MM.1S (cell line): ENCODE measurements at regions not wholly inside any gene's neighbourhood (a gene's known extent, or its start where the extent isn't known, plus 50 kb on each side); places are given as distances from the start of the nearest gene placed in this dataset.
"Not testable (repeated sequence)": the region's sequence is repeated elsewhere in the genome, so short reads cannot be mapped to it uniquely, and the experiment has no call there.

Source experiments
- DNase-seq: peaks from one replicate; pipeline ENCODE4 v3.0.0-alpha.2; 2015
- H2AFZ ChIP-seq: fragments of 300-600 bp; sonication (generic); 2 replicates; pipeline ENCODE4 v1.6.0; 2016; ENCODE audit warnings: antibody characterized with exemption, low read length
- H3F3A ChIP-seq: fragments of 300-600 bp; sonication (generic); 2 replicates; pipeline ENCODE4 v1.6.1; 2016; ENCODE audit warnings: mild to moderate bottlenecking, antibody characterized with exemption, low read length, moderate library complexity, mixed read lengths; ENCODE audit not compliant: insufficient read depth
- H3K27ac ChIP-seq: fragments of 300-600 bp; sonication (generic); 2 replicates; pipeline ENCODE4 v1.5.1; 2016; ENCODE audit warnings: mild to moderate bottlenecking, low read length
- H3K27me3 ChIP-seq: fragments of 300-600 bp; sonication (generic); replicated peaks from 2 replicates; pipeline ENCODE4 v1.6.0; 2016; ENCODE audit warnings: low read length; ENCODE audit not compliant: insufficient read depth
- H3K36me3 ChIP-seq: fragments of 300-600 bp; sonication (generic); replicated peaks from 2 replicates; pipeline ENCODE4 v1.6.1; 2016; ENCODE audit warnings: mild to moderate bottlenecking, low read length, mixed read lengths; ENCODE audit not compliant: insufficient read depth
- H3K4me1 ChIP-seq: fragments of 300-600 bp; sonication (generic); 2 replicates; pipeline ENCODE4 v1.6.1; 2016; ENCODE audit warnings: low read length, mixed read lengths
- H3K4me2 ChIP-seq: fragments of 300-600 bp; sonication (generic); 2 replicates; pipeline ENCODE4 v1.6.0; 2016; ENCODE audit warnings: low read depth, low read length
- H3K4me3 ChIP-seq: fragments of 300-600 bp; sonication (generic); 2 replicates; pipeline ENCODE4 v1.5.1; 2016; ENCODE audit warnings: low read length, mixed read lengths
- H3K79me2 ChIP-seq: fragments of 300-600 bp; sonication (generic); 2 replicates; pipeline ENCODE4 v1.6.1; 2016; ENCODE audit warnings: mixed run types, low read length, mixed read lengths
- H3K9ac ChIP-seq: fragments of 300-600 bp; sonication (generic); 2 replicates; pipeline ENCODE4 v1.6.1; 2016; ENCODE audit warnings: low read length, mixed read lengths
- H3K9me2 ChIP-seq: fragments of 300-600 bp; sonication (generic); replicated peaks from 2 replicates; pipeline ENCODE4 v1.6.1; 2016; ENCODE audit warnings: mild to moderate bottlenecking, low read length, mixed read lengths; ENCODE audit not compliant: insufficient read depth
- H3K9me3 ChIP-seq: fragments of 300-600 bp; sonication (generic); replicated peaks from 2 replicates; pipeline ENCODE4 v1.6.1; 2016; ENCODE audit warnings: mild to moderate bottlenecking, low read length, mixed read lengths; ENCODE audit not compliant: insufficient read depth
- H4K20me1 ChIP-seq: fragments of 300-600 bp; sonication (generic); 2 replicates; pipeline ENCODE4 v1.6.1; 2016; ENCODE audit warnings: mild to moderate bottlenecking, low read length, moderate library complexity, mixed read lengths; ENCODE audit not compliant: insufficient read depth
- EZH2 ChIP-seq: fragments of 300-600 bp; sonication (generic); optimal IDR thresholded peaks from 2 replicates; pipeline ENCODE3; 2017; ENCODE audit warnings: low read depth, mild to moderate bottlenecking, antibody characterized with exemption, low read length, mixed read lengths
- EZH2phosphoT487 ChIP-seq: fragments of 300-600 bp; sonication (generic); IDR thresholded peaks from 2 replicates; pipeline ENCODE4 v1.6.1; 2018; ENCODE audit warnings: antibody characterized with exemption, low read length
- TF ChIP-seq, protein P1 (sequence below): fragments of 300-600 bp; sonication (generic); IDR thresholded peaks from 2 replicates; pipeline ENCODE4 v1.5.1; 2016; ENCODE audit warnings: antibody characterized with exemption, low read length, mixed read lengths

DNA sequence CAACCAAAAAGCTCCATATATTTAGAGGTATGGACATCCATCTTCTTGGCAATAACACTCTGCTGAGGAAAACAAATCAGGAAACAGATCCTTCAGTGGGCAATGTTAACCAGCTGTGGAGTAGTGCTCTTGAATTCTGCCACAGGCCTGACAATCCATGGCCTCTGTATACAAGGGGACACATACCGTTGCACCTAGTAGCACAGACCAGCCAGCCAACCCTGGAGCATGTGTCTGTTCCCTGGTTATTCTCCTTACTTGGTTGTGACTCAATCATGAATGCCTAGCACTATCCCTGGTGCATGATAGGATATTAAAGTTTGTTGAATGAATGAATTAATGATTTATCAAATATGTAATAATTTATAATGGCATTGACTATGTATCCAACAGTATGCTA, 261.4 kb upstream of the MGAT5 start:
- Histone ChIP-seq H3K4me3 (no peak overlapping the region), H3K4me2 (no peak overlapping the region), H3K36me3 (no peaks in the 10 kb centered on the region), H4K20me1 (no peaks in the 10 kb centered on the region), H3F3A (no peaks in the 10 kb centered on the region), H3K4me1 (no peaks in the 10 kb centered on the region), H3K79me2 (no peaks in the 10 kb centered on the region), H3K9me2 (no peaks in the 10 kb centered on the region), H3K9ac (no peak overlapping the region), H2AFZ (no peak overlapping the region), H3K9me3 (no peaks in the 10 kb centered on the region), H3K27ac (no peak overlapping the region), H3K27me3 (no peaks in the 10 kb centered on the region)
- TF ChIP-seq EZH2phosphoT487 (no peak), EZH2 (no peak)
- TF ChIP-seq, protein P1, sequence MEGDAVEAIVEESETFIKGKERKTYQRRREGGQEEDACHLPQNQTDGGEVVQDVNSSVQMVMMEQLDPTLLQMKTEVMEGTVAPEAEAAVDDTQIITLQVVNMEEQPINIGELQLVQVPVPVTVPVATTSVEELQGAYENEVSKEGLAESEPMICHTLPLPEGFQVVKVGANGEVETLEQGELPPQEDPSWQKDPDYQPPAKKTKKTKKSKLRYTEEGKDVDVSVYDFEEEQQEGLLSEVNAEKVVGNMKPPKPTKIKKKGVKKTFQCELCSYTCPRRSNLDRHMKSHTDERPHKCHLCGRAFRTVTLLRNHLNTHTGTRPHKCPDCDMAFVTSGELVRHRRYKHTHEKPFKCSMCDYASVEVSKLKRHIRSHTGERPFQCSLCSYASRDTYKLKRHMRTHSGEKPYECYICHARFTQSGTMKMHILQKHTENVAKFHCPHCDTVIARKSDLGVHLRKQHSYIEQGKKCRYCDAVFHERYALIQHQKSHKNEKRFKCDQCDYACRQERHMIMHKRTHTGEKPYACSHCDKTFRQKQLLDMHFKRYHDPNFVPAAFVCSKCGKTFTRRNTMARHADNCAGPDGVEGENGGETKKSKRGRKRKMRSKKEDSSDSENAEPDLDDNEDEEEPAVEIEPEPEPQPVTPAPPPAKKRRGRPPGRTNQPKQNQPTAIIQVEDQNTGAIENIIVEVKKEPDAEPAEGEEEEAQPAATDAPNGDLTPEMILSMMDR, result no peak
- no peak for DNase-seq

DNA sequence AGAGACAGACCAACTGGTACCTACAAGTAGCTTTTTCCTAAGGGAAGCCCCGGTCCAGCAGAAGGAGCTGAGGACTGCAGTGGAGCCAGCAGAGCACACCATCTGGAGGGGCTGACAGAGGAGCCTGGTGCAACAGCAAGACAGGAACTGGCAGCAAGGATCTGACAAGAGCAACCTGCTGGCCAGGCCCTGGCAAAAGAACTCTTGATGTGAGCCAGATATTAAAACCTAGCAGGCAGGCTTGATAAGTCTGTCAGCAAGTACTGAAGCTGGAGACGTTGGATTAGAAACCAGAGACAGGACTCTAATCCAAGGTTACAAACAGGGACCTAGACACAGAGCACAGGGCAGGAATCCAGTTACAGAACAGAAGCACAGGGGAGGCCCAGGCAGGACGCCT, 260.7 kb upstream of the MGAT5 start:
- no peak for DNase-seq
- Histone ChIP-seq H3K36me3 (no peaks in the 10 kb centered on the region), H3K27me3 (no peaks in the 10 kb centered on the region), H2AFZ (no peak overlapping the region), H3K9me3 (no peaks in the 10 kb centered on the region), H3K27ac (no peak overlapping the region), H3K4me3 (no peak overlapping the region), H3K9me2 (no peaks in the 10 kb centered on the region), H3K9ac (no peak overlapping the region), H3F3A (no peaks in the 10 kb centered on the region), H3K79me2 (no peaks in the 10 kb centered on the region), H4K20me1 (no peaks in the 10 kb centered on the region), H3K4me2 (no peak overlapping the region), H3K4me1 (no peaks in the 10 kb centered on the region)
- TF ChIP-seq EZH2 (no peak), EZH2phosphoT487 (no peak)
- TF ChIP-seq, protein P1, result no peak

DNA sequence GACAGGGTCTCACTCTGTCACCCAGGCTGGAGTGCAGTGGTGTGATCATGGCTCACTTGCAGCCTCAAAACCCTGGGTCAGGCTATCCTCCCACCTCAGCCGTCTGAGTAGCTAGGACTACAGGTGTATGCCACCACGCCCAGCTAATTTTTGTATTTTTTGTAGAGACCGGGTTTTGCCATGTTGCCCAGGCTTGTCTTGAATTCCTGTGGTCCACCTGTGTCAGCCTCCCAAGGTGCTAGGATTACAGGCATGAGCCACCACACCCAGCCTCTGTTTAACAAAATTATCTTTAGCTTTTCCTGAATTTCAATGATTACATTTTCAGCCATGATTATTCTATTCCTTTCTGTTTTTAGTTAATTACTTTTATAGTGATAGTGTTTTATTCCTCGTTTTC, 255.1 kb upstream of the MGAT5 start:
- H3K9ac ChIP-seq, H2AFZ ChIP-seq, H3F3A ChIP-seq, DNase-seq, H4K20me1 ChIP-seq, H3K9me3 ChIP-seq, H3K4me1 ChIP-seq, H3K27ac ChIP-seq, H3K27me3 ChIP-seq, H3K9me2 ChIP-seq, H3K4me2 ChIP-seq, H3K4me3 ChIP-seq, H3K79me2 ChIP-seq, H3K36me3 ChIP-seq: not testable (repeated sequence)

DNA sequence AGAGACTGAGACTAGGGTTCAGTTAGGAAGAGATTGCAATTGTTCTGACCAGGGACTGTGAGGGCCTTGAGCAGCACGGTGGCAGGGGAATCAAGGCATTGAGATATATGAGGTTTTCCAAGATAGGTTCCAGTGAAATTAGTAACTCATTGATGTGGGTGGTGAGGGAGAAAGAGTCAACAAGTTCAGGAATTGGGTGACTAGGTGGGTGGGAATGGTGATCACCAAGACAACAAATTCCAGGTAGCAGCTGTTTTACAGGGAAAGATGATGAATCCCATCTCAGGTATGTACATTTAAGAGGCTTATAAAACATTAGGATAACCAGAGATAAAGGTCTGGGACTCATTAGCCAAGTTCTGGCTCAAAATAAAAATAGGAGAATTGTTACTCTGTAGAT, 251.5 kb upstream of the MGAT5 start:
- H4K20me1 ChIP-seq, result no peaks in the 10 kb centered on the region
- H3K79me2 ChIP-seq, result no peaks in the 10 kb centered on the region
- H3K4me3 ChIP-seq, result no peak overlapping the region
- no peak for DNase-seq
- H3K9ac ChIP-seq, result no peak overlapping the region
- TF ChIP-seq EZH2, result no peak
- TF ChIP-seq, protein P1, result no peak
- TF ChIP-seq EZH2phosphoT487, result no peak
- no peaks in the 10 kb centered on the region for H3K27me3 ChIP-seq
- H3K4me2 ChIP-seq, result no peak overlapping the region
- H2AFZ ChIP-seq, result no peak overlapping the region
- H3K27ac ChIP-seq, result no peak overlapping the region
- no peaks in the 10 kb centered on the region for H3K9me3 ChIP-seq
- H3K36me3 ChIP-seq, result no peaks in the 10 kb centered on the region
- no peaks in the 10 kb centered on the region for H3K4me1 ChIP-seq
- H3F3A ChIP-seq, result no peaks in the 10 kb centered on the region
- no peaks in the 10 kb centered on the region for H3K9me2 ChIP-seq
